ENCODE measurements at regions not wholly inside any gene's neighbourhood (a gene's known extent, or its start where the extent isn't known, plus 50 kb on each side); places are given as distances from the start of the nearest gene placed in this dataset.
"Not testable (repeated sequence)": the region's sequence is repeated elsewhere in the genome, so short reads cannot be mapped to it uniquely, and the experiment has no call there.

DNA sequence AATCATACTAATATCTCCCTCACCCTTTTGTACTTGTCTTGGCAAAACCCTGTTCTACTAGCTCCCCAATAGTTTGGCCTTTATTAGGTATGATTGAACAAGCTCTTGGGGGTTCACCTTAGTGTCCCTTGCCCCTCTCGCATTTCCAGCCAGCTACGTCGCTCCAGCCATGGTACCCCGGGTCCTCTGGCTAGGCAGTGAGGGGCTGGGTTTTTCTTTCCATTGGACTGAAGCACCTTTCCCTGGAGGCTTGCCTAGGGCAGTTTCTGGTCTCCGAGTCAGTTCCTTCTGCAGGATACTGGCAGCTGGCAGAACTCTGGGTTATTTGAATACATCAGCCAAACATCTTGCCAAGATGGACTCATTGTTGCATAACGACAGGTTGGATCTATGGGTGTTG, 76.3 kb upstream of the NBPF19 start:
- TF ChIP-seq, protein P1, sequence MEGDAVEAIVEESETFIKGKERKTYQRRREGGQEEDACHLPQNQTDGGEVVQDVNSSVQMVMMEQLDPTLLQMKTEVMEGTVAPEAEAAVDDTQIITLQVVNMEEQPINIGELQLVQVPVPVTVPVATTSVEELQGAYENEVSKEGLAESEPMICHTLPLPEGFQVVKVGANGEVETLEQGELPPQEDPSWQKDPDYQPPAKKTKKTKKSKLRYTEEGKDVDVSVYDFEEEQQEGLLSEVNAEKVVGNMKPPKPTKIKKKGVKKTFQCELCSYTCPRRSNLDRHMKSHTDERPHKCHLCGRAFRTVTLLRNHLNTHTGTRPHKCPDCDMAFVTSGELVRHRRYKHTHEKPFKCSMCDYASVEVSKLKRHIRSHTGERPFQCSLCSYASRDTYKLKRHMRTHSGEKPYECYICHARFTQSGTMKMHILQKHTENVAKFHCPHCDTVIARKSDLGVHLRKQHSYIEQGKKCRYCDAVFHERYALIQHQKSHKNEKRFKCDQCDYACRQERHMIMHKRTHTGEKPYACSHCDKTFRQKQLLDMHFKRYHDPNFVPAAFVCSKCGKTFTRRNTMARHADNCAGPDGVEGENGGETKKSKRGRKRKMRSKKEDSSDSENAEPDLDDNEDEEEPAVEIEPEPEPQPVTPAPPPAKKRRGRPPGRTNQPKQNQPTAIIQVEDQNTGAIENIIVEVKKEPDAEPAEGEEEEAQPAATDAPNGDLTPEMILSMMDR (IDR thresholded peaks at IDR 0.05 in 2 of 3, conservative IDR thresholded peaks at IDR 0.05 in 1 of 3; ENCODE audit: control insufficient read depth in 2 of 3, extremely low read depth in 1 of 3, insufficient read depth in 1 of 3, low read depth in 3 of 3, low read length in 3 of 3) = not testable (repeated sequence)
- TF ChIP-seq, protein P2, sequence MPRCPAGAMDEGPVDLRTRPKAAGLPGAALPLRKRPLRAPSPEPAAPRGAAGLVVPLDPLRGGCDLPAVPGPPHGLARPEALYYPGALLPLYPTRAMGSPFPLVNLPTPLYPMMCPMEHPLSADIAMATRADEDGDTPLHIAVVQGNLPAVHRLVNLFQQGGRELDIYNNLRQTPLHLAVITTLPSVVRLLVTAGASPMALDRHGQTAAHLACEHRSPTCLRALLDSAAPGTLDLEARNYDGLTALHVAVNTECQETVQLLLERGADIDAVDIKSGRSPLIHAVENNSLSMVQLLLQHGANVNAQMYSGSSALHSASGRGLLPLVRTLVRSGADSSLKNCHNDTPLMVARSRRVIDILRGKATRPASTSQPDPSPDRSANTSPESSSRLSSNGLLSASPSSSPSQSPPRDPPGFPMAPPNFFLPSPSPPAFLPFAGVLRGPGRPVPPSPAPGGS (IDR thresholded peaks at IDR 0.05; ENCODE audit: borderline replicate concordance, insufficient read depth, low read depth, low read length, poor library complexity, severe bottlenecking) = not testable (repeated sequence)

All from GM12878 (cell line).